ENCODE measurements at regions not wholly inside any gene's neighbourhood (a gene's known extent, or its start where the extent isn't known, plus 50 kb on each side); places are given as distances from the start of the nearest gene placed in this dataset.
"Not testable (repeated sequence)": the region's sequence is repeated elsewhere in the genome, so short reads cannot be mapped to it uniquely, and the experiment has no call there.

DNA sequence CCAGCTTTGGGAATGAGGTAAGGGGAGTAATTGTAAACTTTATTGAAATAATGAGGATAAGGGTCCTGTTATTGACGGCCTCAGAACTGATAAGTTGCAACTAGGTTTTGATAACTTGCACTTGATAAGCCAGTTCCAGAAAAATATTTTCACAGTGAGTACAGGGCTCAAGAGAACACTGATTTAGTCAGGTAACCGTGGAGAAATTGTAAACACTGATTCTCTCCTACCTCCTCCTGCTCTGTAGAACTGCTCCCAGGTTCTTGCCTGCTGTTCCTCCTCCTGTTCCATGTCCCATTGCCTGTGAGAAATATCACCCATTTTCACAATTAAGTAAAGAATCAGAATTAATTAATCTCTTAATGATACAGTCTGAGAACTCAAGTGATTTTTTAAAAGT, 55.0 kb upstream of the CXXC4 start:
- DNase-seq (ENCODE audit: low read depth in 2 of 2): no peak

DNA sequence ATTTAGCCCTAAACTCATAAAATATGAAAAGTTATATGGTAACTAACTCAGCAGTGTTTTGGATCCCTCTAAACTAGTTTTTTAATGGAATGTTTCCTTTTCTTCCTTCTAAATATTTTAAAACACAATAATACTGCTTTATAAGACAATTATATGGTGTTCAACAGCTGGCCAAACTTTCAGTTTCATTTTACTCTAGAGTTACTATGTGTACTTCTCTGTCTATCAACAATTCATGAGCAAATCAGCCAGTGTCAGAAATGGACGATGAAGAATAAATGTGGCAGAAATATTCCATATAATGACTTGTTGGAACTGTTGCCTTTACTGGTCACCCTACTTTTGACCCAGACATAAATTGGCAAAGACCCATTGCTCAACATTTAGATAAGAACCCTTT, 64.8 kb upstream of the CXXC4 start:
- no peak for DNase-seq (ENCODE audit: low read depth in 2 of 2)

DNA sequence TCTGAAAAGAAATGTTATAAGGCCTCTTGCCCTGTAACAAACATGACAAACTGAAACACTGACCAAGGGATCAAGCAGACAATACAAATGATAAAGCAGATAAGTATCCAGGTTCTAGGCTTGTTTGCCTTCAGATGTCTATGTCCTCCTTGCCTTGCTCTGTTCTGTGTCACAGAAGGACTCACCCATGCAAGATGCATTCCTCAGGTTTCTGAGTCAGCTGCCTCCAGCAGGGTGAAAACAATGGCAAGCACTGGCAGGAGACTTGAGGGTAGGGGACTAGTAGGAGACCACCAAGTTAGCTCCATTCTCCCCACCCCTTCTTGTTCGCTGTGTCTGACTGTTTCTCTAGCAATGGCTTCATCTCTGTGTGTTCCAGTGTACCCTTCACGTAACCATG, 76.6 kb upstream of the CXXC4 start:
- DNase-seq (ENCODE audit: low read depth in 2 of 2): no peak

DNA sequence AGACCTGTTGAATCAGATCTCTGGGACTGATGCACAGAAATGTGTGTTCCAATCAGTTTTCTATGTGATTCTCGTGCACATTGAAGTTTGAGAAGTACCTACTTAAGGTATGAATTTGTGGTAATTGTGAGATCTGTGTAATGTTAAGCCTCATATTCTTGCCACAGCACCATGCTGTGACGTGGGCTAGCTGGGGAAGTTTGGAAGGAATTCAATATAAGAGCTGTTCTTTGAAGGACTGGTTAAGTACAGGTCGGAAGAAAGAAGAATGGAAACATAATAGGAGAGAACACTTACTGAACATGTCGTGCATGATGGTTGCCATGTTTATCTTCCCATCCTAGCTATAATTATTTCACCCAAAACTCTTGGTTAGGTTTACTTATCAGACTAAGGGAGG, 79.7 kb upstream of the CXXC4 start:
- DNase-seq (ENCODE audit: low read depth in 2 of 2): no peak

DNA sequence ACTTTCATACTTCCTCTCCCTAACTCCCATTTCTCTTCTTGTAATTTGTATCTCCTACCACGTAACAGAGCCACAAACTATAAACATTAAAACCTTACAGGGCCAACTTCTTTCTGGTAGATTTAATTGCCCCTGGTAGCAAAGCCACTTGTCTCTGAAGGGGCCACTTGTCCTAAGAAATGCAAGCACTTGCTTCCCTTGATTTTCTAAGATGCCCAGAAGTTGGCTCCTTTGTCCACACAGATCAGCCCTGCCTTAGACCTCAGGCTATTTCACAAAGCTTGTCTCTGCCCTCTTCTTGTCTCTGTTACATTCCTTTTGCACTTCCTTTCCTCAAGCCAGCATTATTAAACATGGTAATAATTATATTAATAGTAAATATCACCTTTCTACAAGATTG, 80.6 kb upstream of the CXXC4 start:
- DNase-seq (ENCODE audit: low read depth in 2 of 2): no peak

DNA sequence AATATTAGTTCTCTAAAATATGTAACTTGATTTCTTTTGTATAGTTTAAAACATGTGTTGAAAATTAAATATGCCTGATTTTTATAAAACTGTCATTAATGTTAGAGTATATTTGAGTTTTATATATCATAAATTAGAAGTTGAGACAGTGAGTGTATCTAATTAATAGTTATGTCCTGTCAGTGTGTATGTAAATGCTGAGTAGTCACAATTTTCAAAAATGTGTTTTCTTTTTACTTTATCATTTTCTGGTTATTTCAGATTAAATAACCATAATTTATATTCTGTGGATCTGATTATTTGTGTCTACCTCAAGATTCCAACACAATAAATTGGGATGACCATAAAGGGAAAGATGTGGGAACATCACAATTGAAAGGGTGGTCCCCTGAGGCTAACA, 82.7 kb upstream of the CXXC4 start:
- DNase-seq (ENCODE audit: low read depth in 2 of 2): no peak

DNA sequence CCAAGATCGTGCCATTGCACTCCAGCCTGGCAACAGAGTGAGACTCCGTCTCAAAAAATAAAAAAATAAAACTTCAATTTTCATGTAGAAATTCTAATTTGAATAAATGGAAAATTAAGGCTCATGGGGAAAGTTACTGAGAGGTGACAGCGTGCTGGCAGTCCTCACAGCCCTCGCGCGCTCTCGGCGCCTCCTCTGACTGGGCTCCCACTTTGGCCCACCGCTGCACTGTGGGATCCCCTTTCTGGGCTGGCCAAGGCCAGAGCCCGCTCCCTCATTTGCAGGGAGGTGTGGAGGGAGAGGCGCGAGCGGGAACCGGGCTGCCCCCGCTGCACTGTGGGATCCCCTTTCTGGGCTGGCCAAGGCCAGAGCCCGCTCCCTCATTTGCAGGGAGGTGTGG, 86.8 kb upstream of the CXXC4 start:
- DNase-seq (ENCODE audit: low read depth in 2 of 2): not testable (repeated sequence)

DNA sequence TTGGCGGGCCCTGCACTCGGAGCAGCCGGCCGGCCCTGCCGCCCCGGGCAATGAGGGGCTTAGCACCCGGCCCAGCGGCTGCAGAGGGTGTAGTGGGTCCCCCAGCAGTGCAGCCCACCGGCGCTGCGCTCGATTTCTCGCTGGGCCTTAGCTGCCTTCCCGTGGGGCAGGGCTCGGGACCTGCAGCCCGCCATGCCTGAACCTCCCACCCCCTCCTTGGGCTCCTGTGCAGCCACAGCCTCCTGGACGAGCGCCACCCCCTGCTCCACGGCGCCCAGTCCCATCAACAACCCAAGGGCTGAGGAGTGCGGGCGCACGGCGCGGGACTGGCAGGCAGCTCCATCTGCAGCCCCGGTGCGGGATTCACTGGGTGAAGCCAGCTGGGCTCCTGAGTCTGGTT, 87.4 kb upstream of the CXXC4 start:
- DNase-seq (ENCODE audit: low read depth in 2 of 2): not testable (repeated sequence)

DNA sequence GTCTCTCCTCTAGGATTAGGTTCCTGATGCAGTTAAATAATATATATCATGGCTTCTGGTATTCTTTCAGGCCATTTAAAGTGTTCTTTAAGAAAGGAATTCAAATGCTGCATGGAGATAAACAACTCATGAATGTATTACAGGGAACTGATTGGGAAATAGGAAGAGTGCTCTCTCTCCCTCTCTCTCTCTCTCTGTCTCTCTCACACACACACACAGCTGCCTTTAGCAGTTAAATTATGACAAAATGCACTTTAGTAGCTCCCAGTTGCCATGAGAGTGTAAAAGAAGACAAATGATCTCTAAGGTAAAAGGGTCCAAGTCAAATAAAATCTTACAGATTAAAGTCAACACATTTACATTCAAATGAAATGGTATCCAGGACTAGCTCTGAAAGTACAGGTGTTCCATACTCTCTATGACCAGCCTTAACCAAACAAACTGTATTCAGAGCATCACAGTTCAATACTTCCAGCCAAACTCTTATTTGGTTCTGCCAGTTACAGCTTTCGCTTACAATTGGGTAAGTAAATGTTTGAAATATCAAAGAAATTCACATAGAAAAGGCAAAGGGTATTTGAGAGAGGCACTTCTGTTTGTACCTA, 94.7 kb upstream of the CXXC4 start:
- DNase-seq (ENCODE audit: low read depth in 2 of 2): no peak

DNA sequence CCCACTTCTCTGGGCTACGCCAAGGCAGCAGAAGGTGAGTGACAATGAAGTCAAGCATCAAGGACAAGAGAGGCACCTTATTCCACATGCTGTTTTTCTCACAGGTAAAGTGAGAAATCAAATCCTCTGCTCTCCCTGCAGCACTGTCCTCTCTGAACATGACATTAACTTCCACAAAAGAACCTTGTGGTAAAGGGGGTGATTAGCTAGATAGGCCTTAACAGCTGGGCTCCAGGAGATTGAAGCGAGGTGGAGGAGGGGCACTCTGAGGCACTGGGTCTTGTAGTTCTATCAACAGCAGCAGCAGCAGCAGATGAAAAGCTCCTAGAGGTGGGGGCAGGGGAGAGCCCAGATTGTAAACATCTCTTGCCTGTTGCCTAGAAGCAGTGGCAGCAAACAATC, 96.8 kb upstream of the CXXC4 start:
- no peak for DNase-seq (ENCODE audit: low read depth in 2 of 2)

DNA sequence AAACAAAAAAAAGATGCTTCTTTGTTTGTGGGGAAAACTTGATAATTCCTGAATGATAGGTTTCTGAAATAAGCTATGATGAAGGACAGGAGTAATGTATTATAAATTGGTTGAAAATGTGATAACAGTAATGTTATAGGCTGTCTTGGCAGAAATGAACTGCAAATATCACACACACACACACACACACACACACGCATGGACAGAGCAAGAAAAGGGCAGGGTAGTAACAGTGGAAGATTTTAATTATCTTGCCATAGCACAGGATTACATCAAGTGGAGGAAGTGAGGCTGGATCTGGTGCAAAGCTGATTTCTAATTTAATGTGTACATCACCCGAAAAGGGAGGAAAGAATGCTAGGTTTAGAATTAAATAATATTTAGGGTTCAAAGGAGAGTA, 97.5 kb upstream of the CXXC4 start:
- no peak for DNase-seq (ENCODE audit: low read depth in 2 of 2)

DNA sequence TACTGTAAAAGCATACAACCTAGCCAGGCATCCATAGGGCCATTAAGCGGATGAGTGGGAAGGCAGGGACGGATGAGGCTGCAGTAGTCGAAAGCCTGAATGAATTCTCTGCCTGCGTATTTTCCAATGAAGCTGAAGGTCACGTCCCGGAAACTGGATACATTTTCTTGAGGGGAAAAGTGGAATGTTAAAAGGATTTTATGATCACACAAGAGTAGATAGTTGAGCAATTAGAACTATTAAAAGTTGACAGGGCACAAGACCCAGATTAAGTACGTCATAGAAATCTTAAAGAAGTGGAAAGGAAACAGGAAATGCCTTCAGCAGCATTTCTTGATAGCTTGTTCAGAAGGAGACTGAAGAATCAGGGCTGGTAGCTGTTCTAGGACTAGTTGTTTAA, 98.3 kb upstream of the CXXC4 start:
- no peak for DNase-seq (ENCODE audit: low read depth in 2 of 2)

DNA sequence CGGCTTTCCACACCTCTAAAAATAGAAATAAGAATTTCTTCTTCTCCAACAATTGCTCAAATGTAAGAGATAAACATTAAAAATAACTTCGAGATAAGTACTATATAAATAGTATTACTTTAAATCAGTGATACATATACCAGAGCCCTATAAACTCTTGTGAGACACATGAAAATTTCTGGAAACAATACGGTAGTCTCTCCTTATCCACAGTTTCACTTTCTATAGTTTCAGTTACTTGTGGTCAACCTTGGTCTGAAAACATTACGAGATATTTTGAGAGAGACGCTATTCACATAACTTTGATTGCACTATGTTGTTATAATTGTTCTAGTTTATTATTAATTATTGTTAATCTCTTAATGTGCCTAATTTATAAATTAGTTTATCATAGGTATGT, 101.5 kb upstream of the CXXC4 start:
- no peak for DNase-seq (ENCODE audit: low read depth in 2 of 2)

DNA sequence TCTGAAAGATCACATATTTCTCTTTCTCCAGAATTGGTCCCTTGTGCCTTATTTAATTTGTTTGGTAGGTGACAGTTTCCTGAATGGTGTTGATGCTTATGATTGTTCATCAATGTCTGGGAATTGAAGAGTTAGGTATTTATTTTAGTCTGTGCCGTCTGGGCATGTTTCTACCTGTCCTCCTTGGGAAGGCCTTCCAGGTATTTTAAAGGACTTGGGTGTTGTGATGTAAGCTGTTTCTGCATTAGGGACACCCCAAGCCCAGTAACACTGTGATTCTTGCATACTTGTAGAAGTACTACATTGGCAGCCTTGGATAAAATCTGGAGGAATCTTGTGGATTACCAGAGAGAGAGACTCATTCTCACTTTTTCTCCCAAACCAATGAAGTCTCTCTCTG, 120.8 kb upstream of the CXXC4 start:
- DNase-seq (ENCODE audit: low read depth in 2 of 2): no peak

DNA sequence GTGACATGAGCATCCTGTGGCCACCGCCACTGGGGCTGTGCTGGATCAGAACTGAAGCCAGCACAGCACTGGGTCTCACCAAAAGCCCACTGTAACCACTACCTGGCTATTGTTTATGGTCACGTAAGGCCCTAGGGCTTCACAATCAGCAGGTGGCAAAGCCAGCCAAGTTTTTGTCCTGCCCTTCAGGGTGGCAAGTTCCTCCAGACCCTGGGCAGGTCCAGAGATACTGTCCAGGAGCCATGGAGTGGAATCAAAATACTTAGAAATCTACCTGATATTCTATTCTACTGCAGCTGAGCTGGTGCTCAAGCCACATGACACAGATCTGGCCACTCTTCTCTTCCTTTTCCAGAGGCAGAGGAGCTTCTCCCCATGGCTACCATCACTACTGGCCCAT, 121.2 kb upstream of the CXXC4 start:
- DNase-seq (ENCODE audit: low read depth in 2 of 2): no peak

DNA sequence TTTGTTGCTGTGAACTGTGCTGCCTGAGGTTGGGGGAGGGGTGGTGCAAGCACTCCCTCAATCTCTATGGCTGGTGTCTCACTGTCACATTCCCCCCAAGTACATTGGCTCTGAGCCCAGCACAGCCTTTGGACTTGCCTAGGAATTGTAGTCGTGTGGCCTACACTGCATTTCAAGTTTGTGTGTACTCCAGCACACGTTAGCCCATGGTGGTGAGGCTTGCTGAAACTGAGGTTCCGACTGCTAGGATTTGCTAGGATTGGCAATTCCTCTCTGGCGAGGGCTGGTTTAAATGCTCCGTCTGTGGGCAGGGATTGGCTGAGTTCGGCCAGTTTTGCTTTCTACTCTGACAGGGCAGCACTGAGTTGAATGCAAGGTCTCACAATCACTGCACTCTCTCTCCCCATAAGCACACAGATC, 121.7 kb upstream of the CXXC4 start:
- DNase-seq (ENCODE audit: low read depth in 2 of 2): no peak

DNA sequence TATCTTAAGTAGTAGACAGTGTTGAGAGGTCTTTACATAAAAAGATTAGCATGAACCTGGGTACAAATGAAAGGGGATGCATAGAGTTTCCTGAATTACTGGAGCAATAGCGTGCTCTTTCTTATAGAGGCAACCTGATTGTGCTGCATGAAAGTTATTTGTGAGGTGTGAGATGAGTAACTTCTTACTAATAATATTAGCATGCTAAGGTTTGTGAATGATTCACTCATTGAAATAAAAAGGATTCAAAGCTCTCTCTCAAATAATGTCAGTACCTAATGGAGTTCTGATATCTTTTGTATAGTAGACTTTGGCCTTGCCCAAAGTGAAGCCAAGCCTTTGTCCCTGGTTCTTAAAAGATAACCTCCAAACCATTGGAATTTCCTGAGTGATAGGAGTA, 131.0 kb upstream of the CXXC4 start:
- no peak for DNase-seq (ENCODE audit: low read depth in 2 of 2)

DNA sequence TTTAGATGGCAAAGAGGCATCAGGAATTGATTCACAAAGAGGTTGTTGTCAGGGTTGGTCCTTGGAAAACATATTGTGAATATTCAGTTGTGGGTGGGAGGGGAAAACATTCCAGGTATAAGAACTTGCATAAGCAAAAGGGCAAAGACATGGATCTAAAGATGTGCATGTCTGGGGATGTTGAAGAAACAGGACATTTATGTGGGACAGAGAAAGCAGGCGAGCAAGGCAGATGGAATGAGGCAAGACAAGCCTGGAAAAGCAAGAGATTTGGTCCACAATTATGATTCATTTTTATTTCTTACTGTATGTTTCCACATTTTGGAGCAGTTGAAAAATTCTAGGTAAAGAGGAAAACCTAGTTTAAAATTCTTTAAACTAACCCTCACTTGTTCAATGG, 134.9 kb upstream of the CXXC4 start:
- DNase-seq (ENCODE audit: low read depth in 2 of 2): no peak

DNA sequence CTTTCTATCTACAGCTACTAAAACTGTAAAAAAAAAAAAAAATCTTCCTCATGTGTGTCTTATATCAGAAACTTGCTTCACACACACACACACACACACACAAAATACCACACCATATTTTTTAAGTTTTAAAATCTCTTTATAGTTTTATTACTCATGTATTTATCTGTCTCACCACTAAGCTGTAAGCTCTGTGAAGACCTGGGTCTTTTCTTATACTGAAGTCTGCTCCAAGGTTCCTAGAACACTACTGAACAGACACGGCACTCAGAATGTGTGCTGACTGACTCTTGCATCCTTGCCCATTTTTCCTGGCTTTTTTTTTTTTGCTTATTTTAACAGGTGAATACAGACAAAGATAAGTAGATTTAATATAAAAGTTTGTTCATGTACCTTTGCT, 135.6 kb upstream of the CXXC4 start:
- no peak for DNase-seq (ENCODE audit: low read depth in 2 of 2)

DNA sequence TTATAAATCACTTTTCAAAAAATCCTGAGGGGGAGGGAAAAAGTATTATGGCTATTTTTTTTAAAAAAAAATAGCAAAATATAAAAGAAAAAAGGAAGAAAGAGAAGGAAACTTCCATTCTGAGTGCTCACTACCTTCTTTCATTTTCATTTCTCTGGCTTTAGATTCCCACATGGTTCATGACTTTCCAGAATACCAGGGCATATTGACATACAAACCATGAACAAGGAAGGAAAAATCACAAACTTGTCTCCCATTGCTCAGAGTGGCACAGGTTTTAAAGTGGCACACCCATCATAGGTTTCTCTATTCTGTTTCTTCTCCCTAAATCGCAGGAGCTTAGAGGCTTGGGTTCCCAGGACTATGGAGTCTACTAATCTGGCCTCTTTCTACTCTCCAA, 136.3 kb upstream of the CXXC4 start:
- DNase-seq (ENCODE audit: low read depth in 2 of 2): no peak

DNA sequence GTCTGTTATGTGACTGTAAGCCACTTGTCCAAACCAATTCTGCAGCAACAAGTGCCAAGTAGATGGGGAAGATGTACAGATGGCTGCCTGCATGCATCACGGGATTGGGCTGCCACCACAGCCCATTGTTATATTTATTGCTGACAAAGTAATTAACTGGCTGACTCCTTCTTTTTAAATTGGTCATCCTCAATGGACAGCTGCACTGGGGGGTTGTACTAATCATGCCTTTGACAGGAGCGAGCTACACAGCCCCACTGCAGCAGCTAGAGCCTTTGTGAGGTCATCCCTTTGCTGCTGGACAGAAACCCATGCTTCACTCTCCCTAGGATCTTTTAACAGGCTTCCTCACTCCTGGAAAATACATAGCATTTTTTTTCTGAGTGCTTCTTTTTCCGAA, 146.7 kb upstream of the CXXC4 start:
- no peak for DNase-seq (ENCODE audit: low read depth in 2 of 2)

DNA sequence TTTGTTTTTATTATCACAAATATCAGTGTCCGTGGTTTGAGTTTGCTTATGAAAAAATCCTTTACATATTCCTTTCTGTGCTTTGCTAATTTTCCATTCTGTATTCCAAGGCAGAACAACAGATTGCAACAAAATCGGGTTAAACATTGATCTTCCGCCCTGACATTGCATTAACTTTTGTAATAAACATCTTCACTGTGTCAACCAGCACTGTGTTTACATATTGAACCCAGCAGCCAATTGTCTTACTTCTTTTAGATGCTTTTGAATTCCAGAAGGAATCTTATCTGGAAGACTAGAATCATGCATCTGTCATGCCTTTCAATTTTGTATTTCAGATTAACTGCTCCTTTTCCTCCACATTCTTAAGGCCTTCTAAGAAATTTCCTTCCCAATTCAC, 147.8 kb upstream of the CXXC4 start:
- no peak for DNase-seq (ENCODE audit: low read depth in 2 of 2)

DNA sequence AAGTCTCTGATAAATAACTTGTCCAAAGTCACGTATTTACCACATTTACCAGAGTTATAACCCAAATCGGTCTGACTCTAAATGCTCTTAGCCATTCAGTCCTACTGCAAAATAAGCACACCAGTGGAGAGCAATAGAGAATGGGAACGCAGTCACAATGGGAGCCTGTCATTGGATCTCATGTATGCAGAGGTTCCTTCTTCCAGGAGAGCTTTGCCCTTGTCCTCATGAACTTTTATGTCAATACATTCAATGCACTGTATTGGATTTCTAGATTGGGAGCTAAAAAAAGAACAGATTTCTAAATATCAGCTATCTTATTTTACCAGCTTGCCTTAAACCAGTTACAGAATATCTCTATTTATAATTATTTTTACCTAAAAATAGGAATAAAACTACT, 149.1 kb upstream of the CXXC4 start:
- no peak for DNase-seq (ENCODE audit: low read depth in 2 of 2)

DNA sequence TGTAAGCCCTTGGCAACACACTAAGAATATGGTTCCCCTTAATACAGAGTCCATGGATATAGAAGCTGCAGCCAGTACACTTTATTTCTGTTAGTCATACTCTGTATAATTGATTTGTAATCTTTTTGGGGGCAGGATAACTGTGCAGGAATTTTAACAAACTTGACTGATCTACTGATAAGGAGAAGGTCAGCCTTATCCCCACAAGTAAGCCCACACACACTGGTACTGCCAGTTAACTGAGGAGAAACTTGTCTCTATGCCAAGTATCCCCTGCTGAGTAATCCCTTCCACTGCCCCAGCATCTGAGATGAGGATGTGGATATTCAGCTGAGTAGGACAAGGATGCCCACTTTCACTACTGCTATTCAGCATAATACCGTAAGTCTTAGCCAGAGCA, 154.9 kb upstream of the CXXC4 start:
- no peak for DNase-seq (ENCODE audit: low read depth in 2 of 2)

DNA sequence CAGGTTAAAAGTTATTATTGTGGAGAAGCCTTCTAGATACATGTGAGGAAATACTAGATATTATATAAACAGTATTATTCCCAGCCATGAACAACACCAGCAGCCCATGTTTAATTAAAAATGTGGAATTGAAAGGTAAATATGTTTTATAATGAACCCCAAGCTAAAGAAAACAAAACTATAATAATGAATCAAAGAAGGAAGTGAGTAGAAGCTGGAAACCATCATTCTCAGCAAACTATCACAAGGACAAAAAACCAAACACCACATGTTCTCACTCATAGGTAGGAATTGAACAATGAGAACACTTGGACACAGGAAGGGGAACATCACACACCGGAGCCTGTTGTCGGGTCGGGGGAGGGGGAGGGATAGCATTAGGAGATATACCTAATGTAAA, 167.6 kb upstream of the CXXC4 start:
- not testable (repeated sequence) for DNase-seq (ENCODE audit: low read depth in 2 of 2)

Measured in stimulated activated CD8-positive, alpha-beta memory T cell treated with anti-CD3 and anti-CD28 coated beads, Interleukin-15, amount 100 ng/mL, for 4 hours (primary cell).